Colonic mucosa (tissue), 4 donors: ENCODE measurements at regions not wholly inside any gene's neighbourhood (a gene's known extent, or its start where the extent isn't known, plus 50 kb on each side); places are given as distances from the start of the nearest gene placed in this dataset.

Experiments used
- DNase-seq: peaks from one replicate; pipeline ENCODE4 v3.0.0-alpha.2; 2020
- H3K27ac ChIP-seq: fragments of 200-600 bp; one replicate; pipeline ENCODE4 v1.8.0; 2021
- H3K27me3 ChIP-seq: fragments of 200-600 bp; one replicate; pipeline ENCODE4 v1.8.0; 2021
- H3K36me3 ChIP-seq: fragments of 200-600 bp; one replicate; pipeline ENCODE4 v1.8.0; 2021
- H3K4me1 ChIP-seq: fragments of 200-600 bp; one replicate; pipeline ENCODE4 v1.8.0; 2021; ENCODE audit warnings: mild to moderate bottlenecking
- H3K4me3 ChIP-seq: fragments of 200-600 bp; one replicate; pipeline ENCODE4 v1.8.0; 2021
- H3K9ac ChIP-seq, 2 donors: one replicate each; pipeline ENCODE4 v1.7.0; 2013; ENCODE audit warnings: control low read depth in 2 of 2, low read depth in 2 of 2, low read length in 2 of 2
- H3K9me3 ChIP-seq: fragments of 200-600 bp; one replicate; pipeline ENCODE4 v1.8.0; 2021
- CTCF ChIP-seq: fragments of 200-600 bp; IDR thresholded peaks from one replicate; pipeline ENCODE4 v1.8.0; 2022; ENCODE audit warnings: antibody characterized with exemption, mild to moderate bottlenecking
- intact Hi-C: fragments of 100-400 bp; cut with DNase I; formaldehyde crosslinking; loops from one replicate; pipeline ENCODE4 v1.14.1; 2022
- donor health status: healthy.
- donor health status: DM: no; HTN: no; CAD: no.
- donor health status: DM: no; HTN: no; CAD: no.

- DNase-seq = no peak
- Histone ChIP-seq H3K27ac (no peak overlapping the region), H3K4me3 (no peak overlapping the region), H3K4me1 (peaks cover 24% of the 10 kb centered on the region), H3K9ac (no peak overlapping the region), H3K36me3 (no peaks in the 10 kb centered on the region), H3K9me3 (no peaks in the 10 kb centered on the region), H3K27me3 (no peaks in the 10 kb centered on the region)
- no peak for TF ChIP-seq CTCF
- intact Hi-C loops = no loop called here
Observed at GRCh38 chr5:72599065-72599433, 91.8 kb upstream of the ZNF366 start.

GRCh38 chr5:72598401-72599064, 91.3 kb upstream of the ZNF366 start:
- intact Hi-C loops = no loop called here
- Histone ChIP-seq H3K9me3 (no peaks in the 10 kb centered on the region), H3K4me1 (peaks cover 20% of the 10 kb centered on the region), H3K36me3 (no peaks in the 10 kb centered on the region), H3K4me3 (no peak overlapping the region), H3K27me3 (no peaks in the 10 kb centered on the region), H3K27ac (no peak overlapping the region), H3K9ac (no peak overlapping the region)
- no peak for TF ChIP-seq CTCF
- no peak for DNase-seq

GRCh38 chr5:72597456-72597948, 90.3 kb upstream of the ZNF366 start:
- Histone ChIP-seq H3K9me3 (no peaks in the 10 kb centered on the region), H3K9ac (no peak overlapping the region), H3K27me3 (no peaks in the 10 kb centered on the region), H3K36me3 (no peaks in the 10 kb centered on the region), H3K4me1 (peaks cover 20% of the 10 kb centered on the region), H3K4me3 (no peak overlapping the region), H3K27ac (no peak overlapping the region)
- intact Hi-C loops = no loop called here
- TF ChIP-seq CTCF = no peak
- DNase-seq = no peak

GRCh38 chr5:72596956-72597355, 89.7 kb upstream of the ZNF366 start:
- no peaks in the 10 kb centered on the region for H3K27me3 ChIP-seq
- H3K4me3 ChIP-seq = no peak overlapping the region
- intact Hi-C loops = no loop called here
- H3K27ac ChIP-seq = no peak overlapping the region
- H3K36me3 ChIP-seq = no peaks in the 10 kb centered on the region
- H3K9me3 ChIP-seq = no peaks in the 10 kb centered on the region
- H3K9ac ChIP-seq = no peak overlapping the region
- peaks cover 20% of the 10 kb centered on the region for H3K4me1 ChIP-seq
- TF ChIP-seq CTCF = no peak
- no peak for DNase-seq

GRCh38 chr5:72588640-72589039, 81.4 kb upstream of the ZNF366 start:
- no peak for TF ChIP-seq CTCF

More at GRCh38 chr5:72588640-72589039, 81.4 kb upstream of the ZNF366 start:
- Histone ChIP-seq H3K9ac (no peak overlapping the region), H3K4me1 (no peaks in the 10 kb centered on the region), H3K4me3 (no peak overlapping the region), H3K27me3 (no peaks in the 10 kb centered on the region), H3K36me3 (no peaks in the 10 kb centered on the region), H3K27ac (no peak overlapping the region), H3K9me3 (no peaks in the 10 kb centered on the region)
- no peak for DNase-seq
- intact Hi-C loops = no loop called here
